ENCODE measurements at regions not wholly inside any gene's neighbourhood (a gene's known extent, or its start where the extent isn't known, plus 50 kb on each side); places are given as distances from the start of the nearest gene placed in this dataset.

- DNase-seq (ENCODE audit: low spot score), result no peak
Observed at GRCh38 chr2:108067820-108068405, 81.6 kb downstream of the SLC5A7 start.

- DNase-seq (ENCODE audit: low spot score), result no peak
Observed at GRCh38 chr2:108069515-108070310, 83.4 kb downstream of the SLC5A7 start.

DNA sequence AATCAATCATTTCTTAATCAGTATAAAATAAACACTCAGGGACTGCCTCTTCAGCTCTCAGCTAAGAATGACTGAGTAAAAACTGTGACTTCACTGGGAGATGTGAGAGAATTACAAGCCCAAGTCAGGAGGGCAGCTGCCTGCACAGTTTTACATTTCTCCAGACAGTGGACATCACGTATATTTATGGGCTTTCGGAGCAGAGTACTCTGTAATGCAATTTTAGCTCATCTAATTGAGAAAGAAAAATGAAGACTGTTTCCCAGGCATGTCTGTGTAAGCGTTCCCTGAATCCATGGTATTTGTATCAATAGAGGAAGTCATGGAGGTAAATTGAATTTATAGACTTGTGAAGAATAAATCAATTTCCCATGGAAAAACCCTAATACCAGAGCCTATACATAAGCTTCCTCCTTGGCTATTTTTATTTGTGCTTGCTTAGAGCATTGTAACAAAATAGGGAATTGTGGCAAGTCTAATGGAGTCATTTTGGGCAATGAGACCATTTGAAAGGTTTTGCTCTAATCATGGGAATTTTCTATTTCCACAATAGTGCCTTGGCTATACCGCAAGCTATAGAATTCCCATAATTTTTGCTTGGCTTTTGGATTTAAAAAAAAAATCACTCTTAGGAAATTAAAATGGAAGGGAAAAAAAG, 87.2 kb downstream of the SLC5A7 start:
- no peak for DNase-seq (ENCODE audit: low spot score)

GRCh38 chr2:108074150-108074549, 87.8 kb downstream of the SLC5A7 start:
- no peak for DNase-seq (ENCODE audit: low spot score)

DNA sequence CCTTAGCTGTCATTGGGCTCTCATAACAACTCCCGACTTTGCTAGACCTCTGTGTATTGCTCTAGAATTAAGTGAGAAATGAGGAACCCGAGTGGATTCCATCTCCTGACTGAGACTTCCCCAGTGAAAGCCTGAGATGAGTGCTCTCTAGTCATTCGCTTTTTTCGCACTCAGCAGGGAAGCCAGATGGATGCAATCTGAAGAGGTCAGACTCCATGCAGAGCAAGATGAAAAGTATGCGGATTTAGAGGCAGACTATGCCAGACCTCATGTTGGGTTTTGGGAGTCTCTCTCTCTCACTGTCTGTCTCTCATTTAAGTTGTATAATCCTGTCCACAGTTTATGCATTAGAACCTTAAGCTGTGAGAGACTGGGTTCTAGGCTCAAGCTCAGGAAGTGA, 88.6 kb downstream of the SLC5A7 start:
- DNase-seq (ENCODE audit: low spot score), result no peak

DNA sequence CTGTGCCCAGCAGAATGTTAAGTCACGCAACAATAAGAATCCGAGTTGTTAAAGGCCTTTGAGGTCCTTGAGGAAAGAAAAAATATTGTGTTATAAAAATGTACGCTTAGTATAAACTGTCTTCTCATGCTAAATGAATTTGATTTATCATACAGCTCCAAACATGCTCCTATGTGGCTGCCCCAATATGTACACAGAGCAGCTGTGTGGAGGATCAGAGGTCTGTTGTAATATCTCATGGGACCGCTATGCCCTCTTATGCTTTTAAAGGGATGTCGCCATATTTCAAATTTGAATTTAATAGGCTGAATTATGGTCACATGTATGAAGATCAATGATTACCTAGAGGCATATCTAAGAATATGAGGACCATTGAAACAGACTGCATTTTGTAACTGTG, 90.2 kb downstream of the SLC5A7 start:
- no peak for DNase-seq (ENCODE audit: low spot score)

- DNase-seq (ENCODE audit: low spot score), result no peak
Observed at GRCh38 chr2:108079736-108080135, 93.4 kb downstream of the SLC5A7 start.

DNA sequence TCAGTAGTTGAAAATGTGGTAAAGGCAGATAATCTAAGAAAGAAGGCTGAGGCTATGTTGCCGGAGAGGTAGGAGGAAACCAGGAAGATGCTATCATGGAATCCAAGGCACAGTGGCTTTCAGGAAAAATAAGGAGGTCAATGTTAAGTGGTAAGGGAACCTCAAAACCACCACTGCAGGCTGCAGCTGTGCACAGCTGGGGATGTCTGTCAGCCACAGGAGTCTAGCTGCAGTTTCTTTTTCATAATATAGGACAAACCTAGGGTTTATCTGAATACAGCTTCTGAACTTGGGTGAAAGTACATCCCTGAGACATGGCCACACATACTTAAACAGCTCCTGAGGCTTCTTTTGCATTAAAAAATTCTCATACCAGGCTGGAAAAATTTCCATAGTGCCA, 93.9 kb downstream of the SLC5A7 start:
- DNase-seq (ENCODE audit: low spot score), result no peak

GRCh38 chr2:108082978-108083377, 96.7 kb downstream of the SLC5A7 start:
- no peak for DNase-seq (ENCODE audit: low spot score)

DNA sequence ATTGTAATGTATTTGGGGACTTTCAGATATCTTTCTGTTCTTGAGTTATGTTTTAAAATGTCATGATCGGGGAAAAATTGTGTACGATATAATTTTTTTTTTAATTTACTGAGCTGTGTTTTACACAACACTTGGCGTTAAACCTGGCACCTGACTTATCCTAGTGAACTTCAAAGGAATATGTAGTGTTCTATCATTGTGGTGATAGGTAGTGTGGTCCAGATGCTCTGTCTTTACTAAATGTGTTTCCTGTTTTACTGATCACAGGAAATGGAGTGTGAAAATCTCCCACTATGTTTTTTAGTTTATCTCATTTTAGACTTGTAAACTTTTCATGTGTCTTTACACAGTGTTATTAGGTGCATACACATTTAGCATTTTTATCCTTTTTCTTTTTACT, 98.0 kb downstream of the SLC5A7 start:
- DNase-seq (ENCODE audit: low spot score), result no peak

DNA sequence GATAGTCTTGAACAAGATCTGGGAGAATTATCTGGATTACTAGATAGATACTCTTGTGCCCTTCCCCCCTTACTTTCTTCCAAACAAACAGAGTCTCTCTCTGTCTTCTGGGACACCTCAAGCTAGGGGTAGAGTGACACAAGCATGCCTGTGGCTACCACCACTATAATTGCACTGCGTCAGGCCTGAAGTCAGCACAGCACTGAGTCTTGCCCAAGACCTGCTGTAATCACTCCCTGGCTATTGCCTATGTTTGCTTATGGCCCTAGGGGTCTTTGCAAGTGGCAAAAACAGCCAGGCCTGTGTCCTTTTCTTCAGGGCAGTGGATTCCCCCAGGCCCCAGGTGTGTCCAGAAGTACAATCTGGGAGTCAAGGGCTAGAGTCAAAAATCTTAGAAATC, 106.6 kb downstream of the SLC5A7 start:
- DNase-seq (ENCODE audit: low spot score), result no peak

DNA sequence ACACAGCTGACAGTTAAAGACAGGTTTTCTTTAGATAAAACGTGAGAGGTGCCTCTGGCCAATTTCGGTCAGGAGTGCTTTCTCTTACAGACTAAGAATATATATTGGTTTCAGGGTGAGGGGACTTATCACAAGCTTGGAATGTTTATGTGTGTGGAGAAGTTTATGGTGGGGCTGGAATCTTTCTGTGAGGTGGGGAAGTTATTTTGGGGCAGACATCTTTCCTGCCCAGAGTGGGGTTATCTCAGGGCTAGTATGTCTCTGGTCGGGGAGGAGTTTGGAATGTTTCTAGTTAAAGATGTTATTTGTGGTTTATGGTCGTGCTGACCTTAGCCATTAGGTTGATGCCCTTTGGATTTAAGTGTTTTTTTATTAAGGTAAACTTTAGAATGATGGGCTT, 115.2 kb downstream of the SLC5A7 start:
- DNase-seq (ENCODE audit: low spot score), result no peak

DNA sequence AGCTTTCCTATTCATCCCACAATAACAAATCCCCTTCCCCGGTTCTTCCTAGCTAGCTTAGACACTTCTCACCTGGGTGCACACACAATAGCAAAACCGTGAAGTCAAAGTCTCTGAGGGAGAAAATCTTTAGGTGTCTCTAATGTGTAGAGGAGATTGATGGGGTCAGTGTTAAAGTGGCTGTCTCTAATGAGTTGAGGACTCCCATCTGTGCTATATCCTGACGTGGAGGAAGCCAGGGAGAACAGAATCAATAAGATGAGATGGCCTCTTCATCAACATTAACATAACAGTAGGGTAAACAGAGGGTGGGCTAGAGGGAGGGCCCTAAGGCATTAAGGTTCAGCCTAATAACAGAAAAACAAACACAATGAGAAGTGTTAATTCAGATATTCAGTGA, 120.4 kb downstream of the SLC5A7 start:
- DNase-seq (ENCODE audit: low spot score), result no peak

DNA sequence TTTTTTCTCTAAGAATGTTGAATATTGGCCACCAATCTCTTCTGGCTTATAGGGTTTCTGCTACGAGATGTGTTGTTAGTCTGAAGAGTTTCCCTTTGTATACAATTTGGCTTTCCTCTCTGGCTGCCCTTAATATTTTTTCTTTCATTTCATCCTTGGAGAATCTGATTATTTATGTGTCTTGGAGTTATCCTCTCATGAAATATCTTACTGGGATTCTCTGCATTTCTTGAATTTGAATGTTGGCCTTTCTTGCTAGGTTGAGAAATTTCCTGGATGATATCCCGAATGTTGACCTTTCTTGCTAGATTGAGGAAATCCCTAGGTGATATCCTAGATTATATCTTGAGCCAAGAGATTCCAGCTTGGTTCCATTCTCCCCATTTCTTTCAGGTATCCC, 125.6 kb downstream of the SLC5A7 start:
- no peak for DNase-seq (ENCODE audit: low spot score)

GRCh38 chr2:108115868-108116267, 123.9 kb upstream of the SULT1C3 start:
- DNase-seq (ENCODE audit: low spot score), result no peak

GRCh38 chr2:108118996-108119395, 120.8 kb upstream of the SULT1C3 start:
- no peak for DNase-seq (ENCODE audit: low spot score)

- DNase-seq (ENCODE audit: low spot score), result no peak
Observed at GRCh38 chr2:108119492-108119891, 120.3 kb upstream of the SULT1C3 start.

GRCh38 chr2:108124736-108125495, 114.9 kb upstream of the SULT1C3 start:
- DNase-seq (ENCODE audit: low spot score), result no peak

- DNase-seq (ENCODE audit: low spot score), result no peak
Observed at GRCh38 chr2:108125581-108125980, 114.2 kb upstream of the SULT1C3 start.

DNA sequence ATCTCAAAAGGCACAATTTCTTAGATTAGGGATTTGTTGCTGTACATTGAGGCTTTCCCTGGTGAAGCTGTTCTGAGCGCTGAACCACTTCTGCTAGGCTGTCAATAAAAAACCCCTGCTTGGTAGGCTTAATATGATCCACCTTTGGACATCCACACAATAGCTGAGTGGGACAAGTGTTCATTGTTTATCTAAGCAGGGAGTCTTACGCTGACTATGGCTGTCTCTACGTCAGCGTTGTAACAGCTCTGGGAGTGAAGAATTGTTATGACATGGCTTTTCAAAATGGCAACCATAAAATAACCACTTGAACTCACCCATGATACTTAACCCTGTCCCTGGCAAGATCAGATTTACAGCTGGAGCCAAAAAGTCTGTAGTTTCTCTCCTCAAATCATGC, 111.5 kb upstream of the SULT1C3 start:
- no peak for DNase-seq (ENCODE audit: low spot score)

GRCh38 chr2:108129636-108130035, 110.1 kb upstream of the SULT1C3 start:
- no peak for DNase-seq (ENCODE audit: low spot score)

- DNase-seq (ENCODE audit: low spot score), result no peak
Observed at GRCh38 chr2:108133457-108133856, 106.3 kb upstream of the SULT1C3 start.

DNA sequence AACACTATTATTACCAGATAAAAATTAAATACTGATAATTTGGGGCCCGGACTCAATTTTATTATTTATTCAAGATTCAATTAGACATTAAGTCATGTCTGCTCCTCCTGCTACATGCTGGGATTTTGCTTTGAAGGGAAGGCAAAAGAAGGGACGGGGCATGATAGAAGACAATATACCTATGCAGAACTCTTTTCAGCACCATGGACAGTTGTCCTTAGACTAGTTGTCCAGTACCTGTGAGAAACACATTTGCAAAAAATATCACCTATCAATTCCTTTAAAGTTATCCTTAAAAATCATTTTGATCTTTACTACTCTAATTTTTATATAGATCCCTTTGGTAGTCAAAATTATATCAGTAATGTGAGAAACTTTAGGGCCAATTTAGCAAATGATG, 100.2 kb upstream of the SULT1C3 start:
- peak; percentile 18 for DNase-seq (ENCODE audit: low spot score)

All from LoVo (cell line).